ENCODE measurements at regions not wholly inside any gene's neighbourhood (a gene's known extent, or its start where the extent isn't known, plus 50 kb on each side); places are given as distances from the start of the nearest gene placed in this dataset.
"Not testable (repeated sequence)": the region's sequence is repeated elsewhere in the genome, so short reads cannot be mapped to it uniquely, and the experiment has no call there.

- TF ChIP-seq SRF (IDR thresholded peaks at IDR 0.05; ENCODE audit: low read depth, low read length); PHF8 (conservative IDR thresholded peaks at IDR 0.05; ENCODE audit: low read depth, low read length); RFX5 (IDR thresholded peaks at IDR 0.05; ENCODE audit: borderline replicate concordance, low read depth, low read length): not testable (repeated sequence)
Observed at GRCh38 chr2:58318949-58319348, 77.8 kb upstream of the FANCL start.
